GM19238 (cell line): ENCODE measurements at regions not wholly inside any gene's neighbourhood (a gene's known extent, or its start where the extent isn't known, plus 50 kb on each side); places are given as distances from the start of the nearest gene placed in this dataset.

Source experiments
- DNase-seq: peaks from one replicate; pipeline ENCODE4 v3.0.0; 2011; ENCODE audit warnings: low spot score; ENCODE audit not compliant: insufficient read length

GRCh38 chr16:72355561-72355960 is 183.6 kb upstream of the PMFBP1 start:
- no peak for DNase-seq

GRCh38 chr16:72349719-72350118 is 177.8 kb upstream of the PMFBP1 start:
- no peak for DNase-seq

DNA sequence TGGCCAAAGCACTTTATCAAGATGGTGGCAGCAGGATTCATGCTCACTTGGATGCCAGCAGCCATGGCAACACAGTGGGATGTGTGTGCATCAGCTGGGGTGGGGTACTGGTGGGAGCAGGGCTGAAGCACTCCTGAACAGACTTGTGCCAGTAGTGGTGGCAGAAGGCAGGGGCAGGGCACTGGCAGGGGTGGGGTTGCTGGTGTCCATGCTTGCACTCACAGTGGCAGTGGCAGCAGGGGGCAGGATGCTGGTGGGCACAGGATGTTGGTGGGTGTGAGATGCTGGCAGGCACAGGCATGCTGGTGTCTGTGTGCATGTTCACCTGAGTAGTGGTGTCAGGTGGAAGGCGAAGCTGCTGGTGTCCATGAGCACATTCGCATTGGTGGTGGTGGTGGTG is 161.0 kb upstream of the PMFBP1 start:
- DNase-seq: no peak

GRCh38 chr16:72324578-72324977 is 152.6 kb upstream of the PMFBP1 start:
- DNase-seq: no peak

- no peak for DNase-seq
Measured at GRCh38 chr16:72317446-72317845, 145.5 kb upstream of the PMFBP1 start.

- DNase-seq: no peak
Measured at GRCh38 chr16:72313903-72314302, 141.9 kb upstream of the PMFBP1 start.

- DNase-seq: no peak
Measured at GRCh38 chr16:72312828-72313227, 140.9 kb upstream of the PMFBP1 start.

GRCh38 chr16:72311426-72311825 is 139.5 kb upstream of the PMFBP1 start:
- no peak for DNase-seq

DNA sequence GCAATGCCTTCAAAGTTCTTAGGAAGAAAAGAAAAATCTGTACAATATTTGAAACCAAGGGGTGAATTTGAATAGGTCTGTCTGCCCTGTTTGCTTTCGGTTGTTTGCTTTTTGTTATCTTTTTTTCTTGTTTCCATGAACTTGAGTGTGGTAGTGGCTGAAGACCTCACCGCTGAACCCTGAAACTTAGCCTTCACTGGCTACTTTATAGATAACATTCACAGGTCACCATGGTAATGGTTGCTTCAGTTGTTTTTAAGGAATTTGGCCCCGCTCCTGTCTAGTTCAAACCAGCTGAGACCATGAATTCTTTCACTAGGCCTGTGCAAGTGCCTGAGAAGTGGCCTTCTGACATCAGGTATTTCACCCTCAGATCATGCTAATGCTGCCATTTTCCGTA is 137.0 kb upstream of the PMFBP1 start:
- no peak for DNase-seq

GRCh38 chr16:72308396-72308795 is 136.4 kb upstream of the PMFBP1 start:
- no peak for DNase-seq

DNA sequence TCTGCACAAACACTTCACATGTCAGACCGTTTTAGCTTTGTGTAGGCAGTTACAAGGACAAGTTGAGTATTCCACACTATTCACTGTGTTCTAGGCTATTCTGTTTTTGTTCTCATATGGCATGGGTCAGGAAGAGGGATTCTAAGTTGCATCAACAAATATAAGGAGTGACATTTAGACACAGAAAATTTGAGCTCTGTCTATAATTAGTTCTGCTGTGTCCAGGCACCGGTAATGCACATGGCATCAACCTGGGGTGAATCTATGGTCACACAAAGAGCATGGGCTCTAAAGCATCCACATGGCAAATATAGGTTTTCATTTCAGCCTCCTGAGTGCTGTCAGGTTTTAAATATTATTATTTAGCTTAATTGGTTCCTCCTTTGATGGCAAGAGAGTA is 130.4 kb upstream of the PMFBP1 start:
- DNase-seq: no peak

- DNase-seq: no peak
Measured at GRCh38 chr16:72301523-72302236, 129.7 kb upstream of the PMFBP1 start.

DNA sequence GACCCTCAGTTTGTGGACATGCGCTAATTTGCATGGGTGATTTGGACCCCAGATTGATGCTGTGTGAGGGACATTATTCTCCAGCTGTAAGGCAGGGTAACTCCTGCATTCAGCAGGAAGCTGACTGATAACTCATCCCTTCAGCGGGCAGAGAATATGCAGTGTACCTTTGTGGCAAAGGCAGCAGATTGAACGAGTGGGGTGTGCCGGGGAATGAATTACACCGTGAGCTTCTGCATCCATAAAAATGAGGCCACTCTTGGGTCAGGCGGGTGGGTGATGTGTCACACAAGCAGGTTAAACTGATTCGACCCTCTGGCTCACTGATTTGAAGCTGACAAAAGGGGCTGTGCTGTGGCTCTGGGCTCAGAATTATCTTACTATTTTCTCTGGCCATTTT is 128.9 kb upstream of the PMFBP1 start:
- no peak for DNase-seq

DNA sequence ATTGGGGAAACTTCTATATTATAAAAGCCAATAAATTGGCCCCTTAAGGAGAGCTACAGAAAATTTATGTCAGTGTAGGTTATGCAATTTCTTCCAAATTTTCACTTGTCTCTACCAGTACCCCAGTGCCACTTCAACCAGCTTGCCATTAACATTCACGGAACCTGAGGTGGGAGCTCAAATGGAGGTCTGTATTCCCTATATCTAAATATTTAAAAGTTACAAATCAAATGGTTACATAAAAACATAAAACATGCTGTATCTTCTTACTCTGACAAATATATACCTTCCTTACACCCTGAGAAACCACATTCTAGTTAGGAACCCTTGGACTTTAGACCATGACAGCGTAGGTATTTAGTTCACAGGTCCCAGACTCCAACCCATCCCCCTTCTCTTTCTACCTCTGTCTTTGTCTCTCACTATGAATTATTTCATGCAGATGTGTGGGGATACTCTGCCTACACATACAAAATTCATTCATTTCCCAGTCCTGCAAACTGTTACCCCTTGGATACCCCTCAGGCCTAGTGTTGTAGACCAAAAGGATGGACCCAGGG is 127.8 kb upstream of the PMFBP1 start:
- no peak for DNase-seq

DNA sequence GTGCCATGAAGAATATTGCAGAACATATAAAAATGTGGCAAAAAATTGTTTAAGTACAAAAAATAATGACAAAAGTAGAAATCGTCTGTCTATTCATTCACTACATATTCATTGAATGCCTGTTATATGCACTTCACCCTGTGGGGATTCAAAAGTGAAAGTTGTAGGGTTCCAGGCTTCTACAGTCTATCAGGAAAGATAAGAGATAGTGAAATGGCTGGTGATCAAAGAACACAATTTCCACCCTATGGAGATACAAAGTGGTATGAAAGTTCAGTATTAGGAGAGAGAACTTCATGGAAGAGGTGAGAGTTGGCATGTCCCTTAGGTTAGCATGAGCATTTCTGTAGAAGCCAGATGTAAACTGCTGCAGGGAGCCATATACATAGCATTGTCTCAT is 127.0 kb upstream of the PMFBP1 start:
- no peak for DNase-seq

DNA sequence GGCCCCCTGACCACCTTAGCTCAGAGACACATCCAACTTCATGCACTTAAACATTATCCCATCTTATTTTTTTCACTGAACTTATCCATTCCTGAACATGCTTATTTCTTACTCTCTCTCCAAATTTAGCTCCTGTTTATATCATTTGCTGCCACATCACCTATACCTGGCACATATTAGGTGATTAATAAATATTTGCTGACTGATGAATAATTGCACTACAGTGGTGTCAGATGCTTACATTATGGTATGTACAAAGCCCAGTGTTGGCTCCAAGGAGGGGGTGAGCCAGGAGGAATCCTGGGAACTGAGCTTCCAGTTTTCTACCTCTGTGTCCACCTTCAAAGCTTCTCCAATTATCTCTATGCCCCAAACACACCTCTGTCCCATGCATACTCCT is 124.0 kb upstream of the PMFBP1 start:
- no peak for DNase-seq

DNA sequence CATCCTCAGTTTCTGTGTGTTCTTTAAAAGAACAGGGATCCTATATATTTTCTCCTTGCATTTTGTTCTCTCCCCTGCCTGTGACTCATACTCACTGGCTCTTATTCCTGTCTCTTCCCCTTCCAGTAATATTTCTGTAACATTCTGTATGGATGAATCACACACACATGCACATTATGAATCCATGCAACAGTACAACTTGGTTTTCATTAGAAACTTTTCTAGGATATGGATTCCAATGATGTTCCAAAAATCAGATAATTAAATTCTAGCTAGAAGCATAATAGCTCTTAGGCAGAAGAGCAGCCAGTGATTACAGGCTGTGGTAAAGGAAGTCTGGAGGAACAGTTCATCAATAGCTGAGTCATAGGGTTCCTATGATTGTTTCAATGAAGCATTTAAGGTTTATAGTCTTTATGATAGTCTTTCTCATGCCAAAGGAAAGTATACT is 119.6 kb upstream of the PMFBP1 start:
- no peak for DNase-seq

DNA sequence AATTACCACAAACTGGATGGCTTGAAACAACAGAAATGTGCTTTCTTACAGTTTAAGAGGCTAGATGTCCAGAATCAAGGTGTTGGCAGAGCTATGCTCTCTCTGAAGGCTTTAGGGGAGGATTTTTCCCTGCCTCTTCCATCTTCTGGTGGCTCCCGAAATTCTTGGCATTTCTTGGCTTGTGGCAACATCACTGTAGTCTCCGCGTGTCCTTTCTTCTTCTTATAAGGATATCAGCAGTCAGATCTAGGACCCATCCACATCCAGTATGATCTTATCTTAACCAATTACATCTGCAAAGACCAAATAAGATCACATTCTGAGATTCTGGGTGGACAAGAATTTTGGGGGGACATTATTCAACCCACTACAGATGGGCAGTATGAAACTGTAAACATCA is 119.2 kb upstream of the PMFBP1 start:
- DNase-seq: no peak

GRCh38 chr16:72287649-72288048 is 115.7 kb upstream of the PMFBP1 start:
- no peak for DNase-seq

DNA sequence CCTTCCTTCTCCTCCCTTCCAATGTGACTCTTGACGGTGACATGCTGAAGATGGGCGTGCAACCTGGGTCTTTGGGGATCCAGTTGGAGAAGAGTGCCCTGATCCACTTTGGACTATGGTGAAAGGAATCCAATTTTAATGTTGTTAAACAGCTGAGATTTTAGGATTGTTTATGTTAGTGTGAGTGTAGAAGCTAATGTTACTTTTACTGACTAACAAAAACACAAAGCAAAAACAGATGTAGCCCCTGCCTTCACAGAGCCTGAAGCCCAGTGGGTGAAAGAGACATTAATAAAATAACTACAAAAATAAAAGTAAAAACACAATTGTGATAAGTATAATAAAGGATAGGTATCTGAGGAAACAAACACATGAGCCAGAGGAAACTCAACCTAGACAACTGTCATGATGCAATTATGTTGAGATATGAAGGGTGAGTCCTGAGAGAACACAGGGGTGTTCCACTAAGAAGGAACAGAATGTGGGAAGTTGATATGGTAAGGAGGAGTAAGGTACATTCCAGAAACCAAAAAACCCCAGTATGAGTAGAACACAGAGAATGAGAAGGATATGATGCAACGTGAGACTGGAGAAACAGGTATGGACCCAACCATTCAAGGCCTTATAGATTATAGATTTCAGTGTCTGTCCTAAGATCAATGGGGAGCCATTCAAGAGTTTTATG is 115.1 kb upstream of the PMFBP1 start:
- DNase-seq: no peak

DNA sequence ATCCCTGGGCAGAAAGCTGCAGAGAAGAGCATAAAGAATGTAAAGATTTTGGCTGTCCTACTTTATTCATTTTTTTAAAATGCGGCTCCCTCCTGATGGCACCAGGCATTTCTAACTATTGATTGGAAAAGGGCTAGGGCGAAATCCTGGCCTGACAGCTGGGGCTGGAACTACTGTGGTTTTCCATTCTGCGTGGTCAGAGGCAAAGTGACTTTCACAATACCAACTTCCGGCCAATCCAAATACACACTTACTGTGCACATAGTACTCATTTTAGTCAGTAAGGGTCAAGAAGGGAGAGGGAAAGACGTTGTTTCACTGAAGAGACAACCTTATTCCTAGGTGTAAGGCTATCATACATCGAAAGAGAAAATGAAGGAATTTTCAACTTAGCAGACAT is 113.8 kb upstream of the PMFBP1 start:
- no peak for DNase-seq

- no peak for DNase-seq
Measured at GRCh38 chr16:72285324-72285723, 113.4 kb upstream of the PMFBP1 start.
